Cardiac septum (tissue), 1 donor: ENCODE measurements at regions not wholly inside any gene's neighbourhood (a gene's known extent, or its start where the extent isn't known, plus 50 kb on each side); places are given as distances from the start of the nearest gene placed in this dataset.
"Not testable (repeated sequence)": the region's sequence is repeated elsewhere in the genome, so short reads cannot be mapped to it uniquely, and the experiment has no call there.

Experiments
- DNase-seq: peaks from one replicate; pipeline ENCODE4 v3.0.0-alpha.2; 2020; ENCODE audit warnings: low spot score
- intact Hi-C: fragments of 100-400 bp; cut with DNase I; formaldehyde crosslinking; loops from one replicate; pipeline ENCODE4 v1.14.0; 2022
- donor health status: DM: no; HTN: no; CAD: no.

DNA sequence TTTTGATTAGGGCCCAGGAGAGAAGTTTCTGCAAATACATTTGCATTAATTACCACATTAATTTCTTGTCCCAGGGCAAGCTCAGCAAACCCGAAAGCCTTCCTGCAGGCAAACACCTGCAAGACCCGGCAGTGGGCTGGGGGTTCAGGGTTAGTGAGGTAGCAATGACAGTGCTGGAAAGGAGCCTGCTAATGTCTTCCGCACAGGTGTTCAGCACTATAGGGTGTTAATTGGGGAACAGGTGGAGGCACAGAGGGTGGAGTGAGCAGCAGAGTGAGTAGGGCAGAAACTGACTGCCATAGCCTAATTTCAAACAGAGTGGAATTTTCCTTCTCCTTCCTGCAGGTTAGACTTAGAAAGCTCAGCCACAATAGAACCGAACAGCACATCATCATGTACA, 50.9 kb upstream of the UBASH3B start:
- DNase-seq: no peak
- intact Hi-C loops: no loop called here

DNA sequence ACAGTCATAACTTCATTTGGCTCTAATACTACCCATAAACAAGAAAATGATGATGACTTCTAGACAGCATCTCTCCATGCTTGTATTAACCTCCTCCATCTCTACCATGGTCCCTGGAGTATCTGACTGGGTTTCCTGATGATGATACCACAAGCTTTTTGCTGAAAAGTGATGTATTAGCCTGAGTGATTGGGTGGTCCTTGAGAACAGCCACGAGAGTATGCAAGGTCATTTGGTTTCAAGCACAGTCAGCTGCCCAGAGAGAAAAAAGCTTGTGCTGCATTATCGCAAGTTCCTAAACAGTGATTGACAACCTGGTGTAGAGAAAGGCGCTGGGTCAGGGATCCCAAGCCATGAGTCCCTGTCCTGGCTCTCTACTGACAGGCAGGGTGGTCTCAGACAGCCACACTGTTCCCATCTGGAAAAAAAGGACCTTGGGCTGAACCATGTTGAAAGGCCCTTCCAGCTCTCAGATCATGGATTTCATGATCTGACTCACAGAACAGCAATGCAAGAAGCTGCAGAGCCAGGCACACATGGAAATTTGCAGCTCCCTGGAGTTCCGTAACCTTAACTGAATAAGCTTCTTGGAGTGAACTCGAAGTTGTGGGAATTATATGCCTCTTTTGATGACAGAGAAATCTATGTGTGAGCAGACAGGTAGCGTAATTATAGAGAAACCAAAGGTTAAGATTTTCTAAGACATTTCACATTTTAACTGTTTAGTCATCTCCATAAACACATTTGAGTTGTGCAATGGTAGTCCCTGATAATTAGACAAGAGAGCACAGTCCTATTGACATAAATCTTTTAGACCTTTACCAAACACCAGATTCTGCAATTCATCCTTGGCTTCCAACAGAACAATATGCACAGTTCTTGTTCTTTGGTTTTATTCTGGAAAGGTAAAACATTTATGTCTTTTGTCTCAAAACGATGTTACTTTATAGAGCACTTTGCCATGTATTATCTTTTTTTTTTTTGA, 54.1 kb upstream of the UBASH3B start:
- intact Hi-C loops: no loop called here
- DNase-seq: no peak

DNA sequence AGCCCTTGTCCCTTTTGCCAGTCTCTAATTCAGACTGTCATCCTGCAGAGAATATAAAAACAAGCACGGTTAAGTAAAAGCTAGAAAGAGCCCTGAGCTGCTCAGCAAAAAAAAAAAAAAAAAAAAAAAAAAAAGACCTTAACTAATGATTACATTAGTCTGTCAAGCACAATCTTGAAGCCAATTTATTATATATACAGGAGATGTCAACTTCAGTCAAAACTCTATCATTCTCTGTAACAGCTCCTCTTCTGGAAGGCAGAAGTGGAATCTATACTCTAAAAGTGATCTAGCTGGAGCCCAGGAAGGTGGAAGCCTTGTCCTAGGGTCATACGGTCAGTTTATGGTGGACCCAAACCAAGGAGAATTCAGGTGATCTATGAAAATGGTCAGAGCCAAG, 55.2 kb upstream of the UBASH3B start:
- intact Hi-C loops: no loop called here
- DNase-seq: no peak

DNA sequence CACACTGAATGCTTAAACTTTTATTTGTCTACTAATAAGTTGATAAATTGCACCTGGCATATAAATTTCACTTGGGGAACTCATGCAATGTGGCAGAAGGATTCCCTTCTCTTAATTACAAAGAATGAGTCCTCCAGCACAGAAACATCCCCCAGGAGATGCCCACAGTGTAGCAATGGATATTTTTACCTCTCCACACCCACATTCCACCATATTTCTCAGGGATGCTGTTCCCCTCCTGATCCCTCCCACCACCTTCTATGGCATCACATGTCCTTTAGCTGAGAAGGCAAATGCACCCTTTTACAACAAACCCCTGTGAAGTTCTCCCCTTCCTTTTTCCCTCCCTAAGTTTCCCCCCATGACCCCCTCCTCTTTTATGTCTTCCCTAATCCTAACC, 56.1 kb upstream of the UBASH3B start:
- intact Hi-C loops: no loop called here
- DNase-seq: no peak

DNA sequence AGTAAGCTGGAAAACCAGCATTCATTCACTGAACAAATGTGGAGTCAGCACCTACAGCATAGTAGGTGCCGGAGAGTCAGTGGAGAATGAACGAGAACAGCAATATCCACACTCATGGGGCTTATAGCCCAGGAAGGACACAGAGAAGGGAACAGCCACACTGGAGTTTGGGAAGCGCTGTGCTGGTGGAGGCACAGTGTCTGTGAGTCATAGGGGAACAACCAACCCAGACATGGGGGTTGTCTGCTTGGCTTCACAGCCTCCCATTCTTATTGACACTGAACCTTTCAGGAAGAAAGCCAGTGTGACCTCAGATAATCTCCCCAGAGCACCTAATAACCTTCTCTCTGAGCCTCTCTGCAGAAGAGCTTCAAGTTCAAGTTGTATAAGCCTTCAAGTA, 56.6 kb upstream of the UBASH3B start:
- intact Hi-C loops: no loop called here
- DNase-seq: no peak

DNA sequence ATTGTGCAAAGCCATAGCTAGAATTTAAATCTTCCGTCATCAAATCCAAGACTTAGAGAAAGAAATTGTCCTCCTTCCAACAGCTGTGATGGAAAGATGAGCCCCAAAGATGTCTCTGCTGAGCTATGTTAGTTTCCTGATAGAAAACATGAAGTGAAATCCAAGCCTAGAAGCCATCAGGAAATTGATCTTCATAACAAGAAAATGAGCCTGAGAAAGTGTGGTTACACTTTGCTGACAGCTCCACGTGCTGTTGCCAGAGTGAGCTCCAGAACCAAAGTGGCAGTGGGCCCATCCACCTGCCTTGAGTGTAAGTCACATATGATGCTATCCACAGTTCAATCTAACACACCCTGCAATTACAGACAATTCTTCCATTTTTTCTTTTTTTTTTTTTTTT, 58.0 kb upstream of the UBASH3B start:
- DNase-seq: no peak
- intact Hi-C loops: no loop called here

DNA sequence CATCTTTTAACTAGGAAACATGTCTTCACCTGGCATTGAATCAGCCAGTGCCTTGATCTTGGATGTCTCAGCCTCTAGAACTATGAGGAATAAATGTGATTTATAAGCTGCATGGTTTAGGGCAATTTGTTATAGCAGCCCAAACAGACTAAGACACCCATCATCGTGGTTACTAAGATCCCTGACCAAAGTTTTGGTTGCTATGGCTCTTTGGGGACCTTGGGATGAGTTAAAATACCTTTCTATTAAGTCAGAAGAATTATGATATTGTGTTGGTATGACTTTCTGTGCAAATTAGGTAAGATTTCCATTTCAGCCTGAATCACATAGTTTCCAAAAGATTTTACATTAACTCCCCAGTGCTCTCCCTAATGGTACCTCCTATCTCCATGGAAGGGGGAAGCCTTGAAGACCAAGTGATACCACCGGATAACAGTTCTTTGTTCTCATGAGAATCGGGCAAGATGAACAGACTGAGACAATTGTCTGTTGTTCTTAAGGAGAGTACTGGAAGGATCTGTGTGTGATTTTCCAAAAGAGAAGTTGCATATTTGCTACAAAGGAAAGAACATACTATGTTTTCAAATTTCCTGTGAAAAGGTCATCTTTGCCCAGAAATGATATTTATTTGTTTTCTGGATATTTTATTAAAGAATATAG, 60.4 kb upstream of the UBASH3B start:
- intact Hi-C loops: no loop called here
- no peak for DNase-seq

DNA sequence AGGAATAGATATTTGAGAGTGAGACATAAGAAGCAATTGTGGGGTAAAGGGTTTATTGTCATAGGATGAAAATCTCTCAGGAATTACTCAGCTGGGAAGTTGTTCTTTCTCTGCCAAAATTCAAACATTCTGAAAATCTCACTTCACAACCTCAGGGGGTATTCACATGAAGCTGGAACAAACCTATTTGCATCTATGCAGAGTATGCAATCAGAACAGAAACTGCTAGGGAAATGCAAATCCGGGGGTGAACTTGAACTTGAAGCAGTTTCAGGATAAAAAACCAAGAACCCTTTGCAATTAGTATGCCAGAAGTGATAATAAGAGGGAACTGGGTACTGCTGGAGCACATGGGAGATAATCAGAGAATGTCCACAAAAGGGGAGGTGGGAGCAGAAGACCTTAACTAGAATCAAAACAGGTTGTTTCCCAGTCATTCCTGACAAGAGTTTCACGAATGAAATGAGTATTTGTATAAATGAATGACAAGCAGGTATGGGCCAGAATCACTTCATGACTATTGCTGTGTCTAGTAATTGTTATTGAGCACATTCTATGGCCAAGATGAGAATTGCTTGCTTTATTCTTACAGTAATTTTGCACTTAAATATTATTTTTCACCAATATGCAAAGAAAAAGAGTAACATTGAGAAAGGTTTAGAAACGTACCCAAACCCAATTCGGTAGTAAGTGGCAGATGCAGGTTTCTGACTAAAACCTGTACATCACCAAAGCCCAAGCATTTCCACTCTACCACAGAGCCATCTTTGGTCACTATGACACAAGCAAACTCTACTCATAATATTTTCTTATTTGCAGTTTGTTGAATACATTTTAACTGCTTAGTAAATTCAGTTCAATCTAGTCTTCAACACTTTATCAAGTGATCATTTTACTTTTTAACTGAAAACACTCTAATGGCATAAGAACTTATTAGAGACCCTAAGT, 61.8 kb upstream of the UBASH3B start:
- DNase-seq: no peak
- intact Hi-C loops: no loop called here

DNA sequence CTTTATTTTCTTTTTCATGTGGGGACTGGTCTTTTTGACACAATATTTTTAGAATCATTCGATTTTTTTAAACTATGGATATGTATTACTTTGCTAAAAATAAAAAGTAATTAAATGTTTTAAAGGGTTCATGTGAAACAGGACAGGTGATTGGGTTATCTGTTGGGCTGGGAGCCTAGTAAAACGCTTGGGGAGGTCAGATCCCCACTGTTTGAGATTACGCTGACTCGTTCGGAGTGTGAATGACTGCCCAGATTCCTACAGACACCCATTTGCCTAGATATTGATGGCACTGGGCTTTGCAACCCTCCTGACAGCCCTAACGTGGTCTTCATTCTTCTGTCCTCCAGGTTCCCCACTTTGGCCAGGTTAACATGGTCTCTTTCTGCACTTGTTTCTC, 62.9 kb upstream of the UBASH3B start:
- intact Hi-C loops: no loop called here
- DNase-seq: no peak

DNA sequence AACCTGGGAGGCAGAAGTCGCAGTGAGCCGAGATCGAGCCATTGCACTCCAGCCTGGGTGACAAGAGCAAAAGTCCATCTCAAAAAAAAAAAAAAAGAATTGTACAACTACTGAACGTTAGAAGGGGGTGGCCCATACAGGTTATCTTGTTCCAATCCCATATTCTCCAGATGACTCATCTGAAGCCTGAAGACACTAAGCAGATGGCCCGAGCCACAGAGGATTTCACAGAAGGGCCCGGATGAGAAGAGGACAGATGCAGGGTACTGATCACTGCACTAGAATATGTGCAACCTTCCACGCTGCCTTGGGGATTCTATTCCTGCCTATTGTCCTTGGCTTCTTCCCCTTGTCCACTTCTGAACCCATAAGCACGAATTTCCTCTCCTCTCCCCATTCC, 70.9 kb upstream of the UBASH3B start:
- intact Hi-C loops: loop anchor here (5.0 kb wide), 1 partner anchor 198 kb away; no protein-coding TSS in a partner anchor
- no peak for DNase-seq

DNA sequence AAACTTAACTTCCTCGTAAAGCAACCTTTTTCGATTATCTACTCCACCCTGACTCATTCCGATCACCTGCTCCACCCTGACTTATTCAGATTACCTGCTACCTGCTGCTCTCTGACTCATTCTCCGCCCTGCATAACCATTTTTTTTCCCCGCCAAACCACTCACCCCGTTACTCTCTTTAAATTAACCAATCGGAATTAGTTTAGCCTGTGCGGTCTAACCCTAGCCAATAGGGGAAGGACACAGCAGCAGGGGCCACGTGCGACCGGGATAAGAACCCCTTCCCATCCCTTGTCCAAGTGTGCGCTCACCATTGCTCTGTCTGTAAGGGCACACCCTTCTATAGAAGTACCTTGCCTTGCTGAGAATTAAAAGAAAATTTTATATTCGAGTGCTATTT, 75.5 kb upstream of the UBASH3B start:
- intact Hi-C loops: loop anchor here (2.0 to 5.0 kb wide), 2 partner anchors 202 to 275 kb away; no protein-coding TSS in a partner anchor

DNA sequence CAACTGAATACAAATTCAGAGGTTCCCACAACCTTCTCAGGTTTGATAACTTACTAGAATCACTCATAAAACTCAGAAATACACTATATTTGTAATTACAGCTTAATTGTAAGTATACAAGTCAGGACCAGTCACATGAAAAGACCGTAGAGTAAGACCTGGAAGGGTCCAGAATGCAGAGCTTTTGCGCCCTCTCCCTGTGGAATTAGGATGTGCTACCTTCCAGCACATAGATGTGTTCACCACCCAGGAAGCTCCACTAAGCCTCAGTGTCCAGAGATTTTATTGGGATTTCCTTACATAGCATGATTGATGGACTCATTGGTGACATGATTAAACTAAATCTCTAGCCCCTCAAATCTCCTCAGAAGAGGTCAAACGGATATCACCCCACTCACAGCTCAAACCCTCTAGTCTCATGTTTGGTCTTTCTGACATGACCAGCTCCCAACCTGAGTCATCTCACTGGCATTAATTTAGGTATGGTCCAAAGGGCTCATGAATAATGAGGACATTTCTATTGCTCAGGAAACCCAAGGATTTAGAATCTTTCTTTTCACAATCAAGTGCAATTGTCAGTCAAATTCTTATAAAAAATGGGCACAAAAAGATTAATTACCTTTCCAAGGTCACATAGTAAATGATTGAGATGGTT, 77.2 kb upstream of the UBASH3B start:
- intact Hi-C loops: no loop called here
- DNase-seq: no peak

More for the DNA sequence above, 75.5 kb upstream of the UBASH3B start:
- not testable (repeated sequence) for DNase-seq

DNA sequence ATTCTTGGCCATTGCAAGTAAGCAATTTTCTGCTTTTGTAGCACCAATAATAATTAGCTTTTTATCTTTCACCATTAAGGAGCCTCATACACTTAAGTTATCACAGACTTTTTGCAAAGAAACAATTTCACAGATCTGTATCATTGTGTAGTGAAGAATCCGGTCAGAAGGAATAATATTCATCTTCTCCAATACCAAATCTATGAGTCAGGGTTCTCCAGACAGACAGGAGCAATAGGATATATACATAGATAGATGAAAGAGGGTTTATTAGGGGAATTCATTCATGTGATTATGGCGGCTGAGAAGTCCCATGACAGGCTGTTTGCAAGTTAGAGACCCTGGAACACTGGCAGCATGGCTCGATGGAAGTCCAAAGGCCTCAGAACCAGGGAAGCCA, 82.9 kb upstream of the UBASH3B start:
- intact Hi-C loops: no loop called here
- DNase-seq: no peak

DNA sequence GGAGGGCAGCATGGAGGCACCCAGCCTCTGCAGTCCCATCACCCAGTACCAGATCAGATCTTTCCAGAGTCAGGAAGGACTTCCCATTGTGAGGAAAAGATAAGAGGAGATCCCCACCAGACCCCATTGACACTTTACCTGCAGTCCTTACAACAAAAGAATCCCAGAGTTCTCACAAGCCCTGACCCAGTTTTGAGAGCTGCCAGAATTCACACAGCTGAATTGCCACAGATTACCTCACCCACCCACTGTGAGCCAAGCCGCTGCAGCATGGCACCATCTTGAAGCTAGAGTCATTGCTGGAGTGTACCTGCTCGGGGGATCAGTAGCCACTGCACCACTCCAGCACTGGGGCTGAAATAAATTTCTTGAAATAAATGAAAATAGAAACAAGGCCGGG, 91.8 kb upstream of the UBASH3B start:
- no peak for DNase-seq
- intact Hi-C loops: no loop called here

DNA sequence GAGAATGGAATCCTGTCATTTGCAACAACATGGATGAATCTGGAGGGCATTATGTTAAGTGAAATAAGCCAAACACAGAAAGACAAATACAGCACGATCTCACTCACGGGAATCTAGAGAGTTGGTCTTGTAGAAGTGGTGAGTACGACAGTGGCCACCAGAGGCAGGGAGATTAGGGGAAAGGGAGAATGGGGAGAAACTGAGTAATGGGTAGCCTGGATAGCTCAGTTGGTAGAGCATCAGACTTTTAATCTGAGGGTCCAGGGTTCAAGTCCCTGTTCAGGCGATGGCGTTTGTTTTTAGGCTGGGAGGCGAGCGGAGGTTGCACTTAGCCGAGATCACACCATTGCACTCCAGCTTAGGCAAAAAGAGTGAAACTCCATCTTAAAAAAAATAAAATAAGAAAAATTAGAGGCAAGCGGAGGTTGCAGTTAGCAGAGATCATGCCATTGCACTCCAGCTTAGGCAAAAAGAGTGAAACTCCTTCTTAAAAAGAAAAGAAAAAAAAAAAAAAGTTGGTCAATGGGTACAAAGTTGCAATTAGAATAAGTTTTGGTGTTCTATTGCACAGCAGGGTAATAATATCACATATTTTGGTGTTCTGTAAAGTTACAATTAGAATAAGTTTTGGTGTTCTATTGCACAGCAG, 95.7 kb upstream of the UBASH3B start:
- intact Hi-C loops: no loop called here
- no peak for DNase-seq

DNA sequence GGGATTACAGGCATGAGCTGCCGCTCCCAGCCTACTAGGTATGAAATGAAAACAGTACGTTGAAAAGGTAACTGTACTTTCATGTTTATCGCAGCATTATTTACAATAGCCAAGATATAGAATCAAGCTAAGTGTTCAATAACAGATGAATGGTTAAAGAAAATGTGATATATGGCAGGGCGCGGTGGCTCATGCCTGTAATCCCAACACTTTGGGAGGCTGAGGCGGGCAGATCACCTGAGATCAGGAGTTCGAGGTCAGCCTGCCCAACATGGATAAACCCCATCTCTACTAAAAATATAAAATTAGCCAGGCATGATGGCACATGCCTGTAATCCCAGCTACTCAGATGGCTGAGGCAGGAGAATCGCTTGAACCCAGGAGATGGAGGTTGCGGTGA, 96.3 kb upstream of the UBASH3B start:
- DNase-seq, intact Hi-C loops: not testable (repeated sequence)

DNA sequence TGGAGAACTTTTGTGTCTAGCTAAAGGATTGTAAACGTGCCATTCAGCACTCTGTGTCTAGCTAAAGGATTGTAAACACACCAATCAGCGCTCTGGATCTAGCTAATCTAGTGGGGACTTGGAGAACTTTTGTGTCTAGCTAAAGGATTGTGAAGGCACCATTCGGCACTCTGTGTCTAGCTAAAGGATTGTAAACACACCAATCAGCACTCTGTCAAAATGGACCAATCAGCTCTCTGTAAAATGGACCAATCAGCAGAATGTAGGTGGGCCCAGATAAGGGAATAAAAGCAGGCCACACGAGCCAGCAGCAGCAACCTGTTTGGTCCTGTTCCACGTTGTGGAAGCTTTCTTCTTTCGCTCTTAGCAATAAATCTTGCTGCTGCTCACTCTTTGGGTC, 98.4 kb upstream of the UBASH3B start:
- intact Hi-C loops, DNase-seq: not testable (repeated sequence)

DNA sequence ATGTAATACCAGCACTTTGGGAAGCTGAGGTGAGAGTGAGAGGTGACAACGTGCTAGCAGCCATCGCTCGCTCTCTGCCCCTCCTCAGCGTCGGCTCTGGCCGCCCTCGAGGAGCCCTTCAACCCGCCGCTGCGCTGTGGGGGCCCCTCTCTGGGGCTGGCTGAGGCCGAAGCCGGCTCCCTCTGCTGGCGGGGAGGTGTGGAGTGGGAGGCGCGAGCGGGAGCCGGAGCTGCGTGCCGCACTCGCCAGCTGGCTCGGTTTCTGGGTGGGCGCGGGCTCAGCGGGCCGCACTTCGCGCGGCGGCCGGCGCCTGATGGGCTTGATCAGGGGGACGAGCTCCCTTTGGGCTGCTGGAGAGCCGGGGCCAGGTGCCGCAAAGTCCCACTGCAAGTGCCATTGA, 98.9 kb upstream of the UBASH3B start:
- DNase-seq: no peak
- intact Hi-C loops: no loop called here

DNA sequence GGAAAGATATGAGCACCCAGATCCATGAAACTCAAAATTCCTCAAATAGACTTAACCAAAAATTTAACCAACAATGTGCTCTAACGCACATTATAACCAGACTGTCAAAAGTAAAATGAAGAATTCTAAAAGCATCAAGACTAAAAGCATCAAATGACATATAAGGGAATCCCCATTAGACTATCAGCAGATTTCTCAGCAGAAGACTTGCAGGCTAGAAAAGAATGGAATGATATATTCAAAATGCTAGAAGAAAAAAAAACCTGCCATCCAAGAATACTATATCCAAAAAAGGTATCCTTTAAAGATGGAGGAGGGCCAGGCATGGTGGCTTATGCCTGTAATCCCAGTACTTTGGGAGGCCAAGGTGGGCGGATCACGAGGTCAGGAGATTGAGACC, 117.5 kb upstream of the UBASH3B start:
- intact Hi-C loops: no loop called here
- no peak for DNase-seq
